Fibroblast of villous mesenchyme (primary cell): ENCODE measurements at regions not wholly inside any gene's neighbourhood (a gene's known extent, or its start where the extent isn't known, plus 50 kb on each side); places are given as distances from the start of the nearest gene placed in this dataset.

Experiments used
- DNase-seq: peaks from one replicate; pipeline ENCODE4 v3.0.0-alpha.2; 2010; ENCODE audit warnings: low read depth
- H3K4me3 ChIP-seq: 2 replicates; pipeline ENCODE4 v1.5.1; 2011; ENCODE audit warnings: low read depth, mild to moderate bottlenecking, low read length
- CTCF ChIP-seq: IDR thresholded peaks from 2 replicates; pipeline ENCODE4 v1.5.1; 2012; ENCODE audit warnings: low read depth, mild to moderate bottlenecking, low read length; ENCODE audit not compliant: insufficient read depth

GRCh38 chr10:114730291-114730690 lies 72.2 kb upstream of the ABLIM1 start:
- DNase-seq, result no peak
- no peak for TF ChIP-seq CTCF
- H3K4me3 ChIP-seq, result no peak overlapping the region

GRCh38 chr10:114732931-114733330 lies 74.9 kb upstream of the ABLIM1 start:
- DNase-seq, result no peak
- H3K4me3 ChIP-seq, result no peak overlapping the region
- TF ChIP-seq CTCF, result no peak

- DNase-seq, result no peak
- TF ChIP-seq CTCF, result no peak
- no peak overlapping the region for H3K4me3 ChIP-seq
Observed at GRCh38 chr10:114735946-114736345, 77.9 kb upstream of the ABLIM1 start.

- no peak for TF ChIP-seq CTCF
- H3K4me3 ChIP-seq, result no peak overlapping the region
- DNase-seq, result no peak
Observed at GRCh38 chr10:114743521-114744231, 77.9 kb upstream of the FHIP2A start.

DNA sequence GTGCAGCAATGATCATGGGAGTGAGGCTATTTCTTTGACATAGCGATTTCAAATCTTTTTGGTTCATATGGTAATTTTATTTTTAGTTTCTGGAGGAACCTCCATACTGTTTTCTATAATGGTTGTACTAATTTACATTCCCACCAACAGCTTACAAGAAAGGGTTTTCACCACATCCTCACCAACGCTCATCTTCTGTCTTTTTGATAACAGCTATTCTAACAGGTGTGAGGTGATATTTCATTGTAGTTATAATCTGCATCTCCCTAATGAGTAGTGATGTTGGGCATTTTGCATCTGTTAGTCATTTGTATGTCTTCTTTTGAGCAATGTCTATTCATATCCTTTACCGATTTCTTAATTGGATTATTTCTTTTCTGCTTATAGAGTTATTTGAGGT lies 75.0 kb upstream of the FHIP2A start:
- H3K4me3 ChIP-seq, result no peak overlapping the region
- no peak for DNase-seq
- no peak for TF ChIP-seq CTCF

DNA sequence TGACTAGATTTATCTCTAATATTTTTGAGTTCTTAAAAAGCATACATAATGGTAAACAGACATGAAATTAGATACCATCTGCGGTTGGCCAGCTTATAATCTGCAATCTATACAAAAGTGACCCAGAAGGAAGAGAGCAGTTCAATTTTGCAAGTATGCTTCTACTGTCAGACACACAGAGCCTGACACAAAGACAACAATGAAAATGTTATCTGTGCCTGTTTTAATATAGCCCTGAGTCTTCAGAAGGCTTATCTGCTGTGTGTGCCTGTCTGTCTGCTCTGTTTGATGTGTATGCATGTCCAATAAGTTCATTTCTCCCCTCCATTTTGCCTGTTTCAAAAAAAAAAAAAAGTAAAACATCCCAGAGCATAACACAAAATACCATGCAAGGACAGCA lies 73.3 kb upstream of the FHIP2A start:
- no peak for DNase-seq
- no peak overlapping the region for H3K4me3 ChIP-seq
- no peak for TF ChIP-seq CTCF

DNA sequence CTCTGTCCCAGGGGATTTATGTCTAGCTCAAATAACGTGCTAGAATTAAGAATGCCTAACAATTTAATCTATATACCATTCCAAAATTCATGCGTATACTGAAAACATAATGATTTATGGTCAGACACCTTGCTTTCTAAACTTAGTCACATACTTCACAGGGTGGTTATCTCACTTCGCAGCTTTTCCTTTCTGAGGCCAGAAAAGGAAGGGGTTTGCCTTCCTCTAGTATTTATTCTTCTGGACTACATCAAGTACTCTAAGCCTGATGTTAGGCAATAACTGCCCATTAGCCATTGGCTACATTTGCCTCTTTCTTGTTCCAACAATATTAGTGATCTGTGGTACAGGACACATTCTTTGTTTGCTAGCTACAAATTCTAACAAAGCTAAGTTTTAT lies 72.6 kb upstream of the FHIP2A start:
- DNase-seq, result peak; percentile 55
- no peak overlapping the region for H3K4me3 ChIP-seq
- TF ChIP-seq CTCF, result no peak
